ENCODE measurements at regions not wholly inside any gene's neighbourhood (a gene's known extent, or its start where the extent isn't known, plus 50 kb on each side); places are given as distances from the start of the nearest gene placed in this dataset.

DNA sequence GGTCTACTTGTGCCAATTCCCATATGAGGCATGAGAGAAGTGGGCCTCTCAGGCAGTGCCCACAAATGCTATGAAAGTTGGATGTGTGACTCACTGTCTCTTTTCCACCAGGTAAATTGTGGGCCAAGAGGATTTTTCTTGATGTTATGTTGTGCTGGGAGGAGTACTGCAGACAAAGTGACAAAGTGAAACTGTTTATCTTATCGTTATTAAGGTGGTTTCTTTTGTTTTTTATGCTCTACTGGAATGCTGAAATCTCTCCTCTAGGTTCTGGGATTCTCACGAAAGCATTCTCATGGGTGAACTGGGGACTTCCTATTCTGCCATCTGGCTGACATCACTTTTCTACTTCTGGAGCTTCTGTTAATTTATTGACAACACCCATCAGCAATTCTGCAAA, 919.6 kb upstream of the EPHA6 start (continued):
- TF ChIP-seq MXD4 (CRISPR knock-in tag; IDR thresholded peaks at IDR 0.05; ENCODE audit: borderline replicate concordance) (no peak), JAZF1 (CRISPR knock-in tag; IDR thresholded peaks at IDR 0.05) (no peak), ZNF232 (CRISPR knock-in tag; IDR thresholded peaks at IDR 0.05) (no peak)

DNA sequence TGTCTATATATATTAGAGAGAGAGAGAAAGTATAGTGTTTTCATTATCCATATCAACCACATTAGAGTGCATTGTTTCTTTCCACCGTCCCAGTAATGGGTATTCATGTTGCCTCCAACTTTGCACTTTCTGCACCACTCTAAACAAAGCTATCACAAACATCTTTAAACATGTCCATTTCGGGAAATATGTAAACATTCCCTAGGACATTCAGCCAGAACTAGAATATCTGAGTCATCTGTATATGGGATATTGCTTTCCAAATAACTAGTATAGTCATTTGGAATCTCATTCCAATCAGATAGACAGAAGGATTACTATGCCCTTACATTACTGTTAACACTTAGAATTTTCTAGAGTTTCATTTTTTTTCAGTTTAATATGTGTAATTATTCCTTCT, 914.9 kb upstream of the EPHA6 start:
- TF ChIP-seq, protein P1, sequence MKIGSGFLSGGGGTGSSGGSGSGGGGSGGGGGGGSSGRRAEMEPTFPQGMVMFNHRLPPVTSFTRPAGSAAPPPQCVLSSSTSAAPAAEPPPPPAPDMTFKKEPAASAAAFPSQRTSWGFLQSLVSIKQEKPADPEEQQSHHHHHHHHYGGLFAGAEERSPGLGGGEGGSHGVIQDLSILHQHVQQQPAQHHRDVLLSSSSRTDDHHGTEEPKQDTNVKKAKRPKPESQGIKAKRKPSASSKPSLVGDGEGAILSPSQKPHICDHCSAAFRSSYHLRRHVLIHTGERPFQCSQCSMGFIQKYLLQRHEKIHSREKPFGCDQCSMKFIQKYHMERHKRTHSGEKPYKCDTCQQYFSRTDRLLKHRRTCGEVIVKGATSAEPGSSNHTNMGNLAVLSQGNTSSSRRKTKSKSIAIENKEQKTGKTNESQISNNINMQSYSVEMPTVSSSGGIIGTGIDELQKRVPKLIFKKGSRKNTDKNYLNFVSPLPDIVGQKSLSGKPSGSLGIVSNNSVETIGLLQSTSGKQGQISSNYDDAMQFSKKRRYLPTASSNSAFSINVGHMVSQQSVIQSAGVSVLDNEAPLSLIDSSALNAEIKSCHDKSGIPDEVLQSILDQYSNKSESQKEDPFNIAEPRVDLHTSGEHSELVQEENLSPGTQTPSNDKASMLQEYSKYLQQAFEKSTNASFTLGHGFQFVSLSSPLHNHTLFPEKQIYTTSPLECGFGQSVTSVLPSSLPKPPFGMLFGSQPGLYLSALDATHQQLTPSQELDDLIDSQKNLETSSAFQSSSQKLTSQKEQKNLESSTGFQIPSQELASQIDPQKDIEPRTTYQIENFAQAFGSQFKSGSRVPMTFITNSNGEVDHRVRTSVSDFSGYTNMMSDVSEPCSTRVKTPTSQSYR (CRISPR knock-in tag; IDR thresholded peaks at IDR 0.05), result no peak
- no peak for TF ChIP-seq USF2 (CRISPR knock-in tag; IDR thresholded peaks at IDR 0.05)
- TF ChIP-seq, protein P2, sequence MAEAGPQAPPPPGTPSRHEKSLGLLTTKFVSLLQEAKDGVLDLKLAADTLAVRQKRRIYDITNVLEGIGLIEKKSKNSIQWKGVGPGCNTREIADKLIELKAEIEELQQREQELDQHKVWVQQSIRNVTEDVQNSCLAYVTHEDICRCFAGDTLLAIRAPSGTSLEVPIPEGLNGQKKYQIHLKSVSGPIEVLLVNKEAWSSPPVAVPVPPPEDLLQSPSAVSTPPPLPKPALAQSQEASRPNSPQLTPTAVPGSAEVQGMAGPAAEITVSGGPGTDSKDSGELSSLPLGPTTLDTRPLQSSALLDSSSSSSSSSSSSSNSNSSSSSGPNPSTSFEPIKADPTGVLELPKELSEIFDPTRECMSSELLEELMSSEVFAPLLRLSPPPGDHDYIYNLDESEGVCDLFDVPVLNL (CRISPR knock-in tag; IDR thresholded peaks at IDR 0.05; ENCODE audit: borderline replicate concordance, low read depth), result no peak
- no peak for TF ChIP-seq ZNF121 (CRISPR knock-in tag; IDR thresholded peaks at IDR 0.05)
- no peak for TF ChIP-seq GTF2I (CRISPR knock-in tag; conservative IDR thresholded peaks at IDR 0.05)
- no peak for TF ChIP-seq GABPB1 (CRISPR knock-in tag; IDR thresholded peaks at IDR 0.05)
- ATAC-seq, result no peak

DNA sequence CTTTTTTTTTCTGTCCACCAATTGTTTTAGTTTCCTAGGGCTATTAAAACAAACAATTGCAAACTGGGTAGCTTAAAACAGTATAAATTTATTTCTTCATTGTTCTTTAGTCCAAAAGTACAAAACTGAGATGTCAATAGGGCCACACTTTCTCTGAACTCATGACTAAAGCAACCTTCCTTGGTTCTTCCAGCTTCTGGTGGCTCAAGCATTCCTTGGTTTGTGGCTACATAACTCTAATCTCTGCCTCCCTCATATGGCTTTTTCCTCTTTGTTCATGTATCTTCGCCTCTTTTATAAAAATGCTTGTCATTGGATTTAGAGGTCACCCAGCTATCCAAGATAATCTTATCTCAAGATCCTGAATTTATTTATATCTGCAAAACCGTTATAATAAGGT, 914.5 kb upstream of the EPHA6 start:
- CTCF ChIA-PET, result no interaction called here
- Mint-ChIP-seq H3K4me3 (no peak overlapping the region), H3K4me1 (no peaks in the 10 kb centered on the region), H3K9me3 (0 out of 2 replicates have a peak, but pooled peaks cover 4% of the 10 kb centered on the region), H3K27me3 (ENCODE audit: low read depth) (no peaks in the 10 kb centered on the region), H3K36me3 (no peaks in the 10 kb centered on the region), H3K27ac (no peak overlapping the region)
- DNase-seq (ENCODE audit: low spot score), result no peak
- ATAC-seq, result no peak
- POLR2A ChIA-PET, result no interaction called here
- TF ChIP-seq NFE2L1 (CRISPR knock-in tag; IDR thresholded peaks at IDR 0.05) (no peak), ZNF512 (CRISPR knock-in tag; IDR thresholded peaks at IDR 0.05; ENCODE audit: borderline replicate concordance) (no peak), TEAD1 (CRISPR knock-in tag; IDR thresholded peaks at IDR 0.05) (no peak), CBFB (CRISPR knock-in tag; IDR thresholded peaks at IDR 0.05; ENCODE audit: low read depth) (no peak), AFF4 (CRISPR knock-in tag; IDR thresholded peaks at IDR 0.05; ENCODE audit: borderline replicate concordance) (no peak), TP53 (CRISPR knock-in tag; IDR thresholded peaks at IDR 0.05) (no peak), RELA (CRISPR knock-in tag; IDR thresholded peaks at IDR 0.05; ENCODE audit: borderline replicate concordance) (no peak), TCF7 (CRISPR knock-in tag; IDR thresholded peaks at IDR 0.05; ENCODE audit: low read depth) (no peak), PRRX2 (CRISPR knock-in tag; IDR thresholded peaks at IDR 0.05) (no peak), ZBTB21 (CRISPR knock-in tag; IDR thresholded peaks at IDR 0.05; ENCODE audit: borderline replicate concordance) (no peak), ZNF121 (CRISPR knock-in tag; IDR thresholded peaks at IDR 0.05) (no peak), JAZF1 (CRISPR knock-in tag; IDR thresholded peaks at IDR 0.05) (no peak), IRF1 (CRISPR knock-in tag; IDR thresholded peaks at IDR 0.05) (no peak)
- TF ChIP-seq, protein P3, sequence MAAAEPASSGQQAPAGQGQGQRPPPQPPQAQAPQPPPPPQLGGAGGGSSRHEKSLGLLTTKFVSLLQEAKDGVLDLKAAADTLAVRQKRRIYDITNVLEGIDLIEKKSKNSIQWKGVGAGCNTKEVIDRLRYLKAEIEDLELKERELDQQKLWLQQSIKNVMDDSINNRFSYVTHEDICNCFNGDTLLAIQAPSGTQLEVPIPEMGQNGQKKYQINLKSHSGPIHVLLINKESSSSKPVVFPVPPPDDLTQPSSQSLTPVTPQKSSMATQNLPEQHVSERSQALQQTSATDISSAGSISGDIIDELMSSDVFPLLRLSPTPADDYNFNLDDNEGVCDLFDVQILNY (CRISPR knock-in tag; IDR thresholded peaks at IDR 0.05), result no peak
- TF ChIP-seq, protein P4, sequence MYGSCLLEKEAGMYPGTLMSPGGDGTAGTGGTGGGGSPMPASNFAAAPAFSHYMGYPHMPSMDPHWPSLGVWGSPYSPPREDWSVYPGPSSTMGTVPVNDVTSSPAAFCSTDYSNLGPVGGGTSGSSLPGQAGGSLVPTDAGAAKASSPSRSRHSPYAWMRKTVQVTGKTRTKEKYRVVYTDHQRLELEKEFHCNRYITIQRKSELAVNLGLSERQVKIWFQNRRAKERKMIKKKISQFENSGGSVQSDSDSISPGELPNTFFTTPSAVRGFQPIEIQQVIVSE (CRISPR knock-in tag; IDR thresholded peaks at IDR 0.05; ENCODE audit: borderline replicate concordance), result no peak

More for the DNA sequence above, 914.9 kb upstream of the EPHA6 start:
- Mint-ChIP-seq H3K4me1 (no peaks in the 10 kb centered on the region), H3K27ac (no peak overlapping the region), H3K4me3 (no peak overlapping the region), H3K9me3 (0 out of 2 replicates have a peak, but pooled peaks cover 4% of the 10 kb centered on the region), H3K27me3 (ENCODE audit: low read depth) (no peaks in the 10 kb centered on the region), H3K36me3 (no peaks in the 10 kb centered on the region)
- no peak for DNase-seq (ENCODE audit: low spot score)
- ChIA-PET POLR2A (no interaction called here), CTCF (no interaction called here)

Data from WTC11 (cell line).